ENCODE measurements at regions not wholly inside any gene's neighbourhood (a gene's known extent, or its start where the extent isn't known, plus 50 kb on each side); places are given as distances from the start of the nearest gene placed in this dataset.

DNA sequence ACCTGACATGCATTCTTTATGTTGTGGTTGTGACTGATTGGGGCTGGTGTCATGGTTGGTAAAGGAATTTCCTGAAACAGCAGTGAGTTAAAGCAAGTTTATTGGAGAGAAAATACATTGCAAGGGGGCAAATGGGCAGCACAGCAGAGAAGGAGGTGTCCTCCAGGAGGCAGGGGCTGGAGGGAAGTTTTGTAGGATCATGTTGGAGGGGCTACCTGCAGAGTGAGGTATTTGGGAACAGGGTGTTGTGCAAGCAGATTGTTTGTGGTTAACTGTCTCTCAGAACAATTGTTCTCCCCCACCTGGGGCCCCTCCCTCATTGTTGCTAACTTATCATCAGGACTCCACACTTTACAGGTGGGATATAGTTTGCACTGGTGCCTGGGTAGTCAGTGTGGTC lies 196.0 kb downstream of the NSUN3 start (continued):
- TF ChIP-seq, protein P1, sequence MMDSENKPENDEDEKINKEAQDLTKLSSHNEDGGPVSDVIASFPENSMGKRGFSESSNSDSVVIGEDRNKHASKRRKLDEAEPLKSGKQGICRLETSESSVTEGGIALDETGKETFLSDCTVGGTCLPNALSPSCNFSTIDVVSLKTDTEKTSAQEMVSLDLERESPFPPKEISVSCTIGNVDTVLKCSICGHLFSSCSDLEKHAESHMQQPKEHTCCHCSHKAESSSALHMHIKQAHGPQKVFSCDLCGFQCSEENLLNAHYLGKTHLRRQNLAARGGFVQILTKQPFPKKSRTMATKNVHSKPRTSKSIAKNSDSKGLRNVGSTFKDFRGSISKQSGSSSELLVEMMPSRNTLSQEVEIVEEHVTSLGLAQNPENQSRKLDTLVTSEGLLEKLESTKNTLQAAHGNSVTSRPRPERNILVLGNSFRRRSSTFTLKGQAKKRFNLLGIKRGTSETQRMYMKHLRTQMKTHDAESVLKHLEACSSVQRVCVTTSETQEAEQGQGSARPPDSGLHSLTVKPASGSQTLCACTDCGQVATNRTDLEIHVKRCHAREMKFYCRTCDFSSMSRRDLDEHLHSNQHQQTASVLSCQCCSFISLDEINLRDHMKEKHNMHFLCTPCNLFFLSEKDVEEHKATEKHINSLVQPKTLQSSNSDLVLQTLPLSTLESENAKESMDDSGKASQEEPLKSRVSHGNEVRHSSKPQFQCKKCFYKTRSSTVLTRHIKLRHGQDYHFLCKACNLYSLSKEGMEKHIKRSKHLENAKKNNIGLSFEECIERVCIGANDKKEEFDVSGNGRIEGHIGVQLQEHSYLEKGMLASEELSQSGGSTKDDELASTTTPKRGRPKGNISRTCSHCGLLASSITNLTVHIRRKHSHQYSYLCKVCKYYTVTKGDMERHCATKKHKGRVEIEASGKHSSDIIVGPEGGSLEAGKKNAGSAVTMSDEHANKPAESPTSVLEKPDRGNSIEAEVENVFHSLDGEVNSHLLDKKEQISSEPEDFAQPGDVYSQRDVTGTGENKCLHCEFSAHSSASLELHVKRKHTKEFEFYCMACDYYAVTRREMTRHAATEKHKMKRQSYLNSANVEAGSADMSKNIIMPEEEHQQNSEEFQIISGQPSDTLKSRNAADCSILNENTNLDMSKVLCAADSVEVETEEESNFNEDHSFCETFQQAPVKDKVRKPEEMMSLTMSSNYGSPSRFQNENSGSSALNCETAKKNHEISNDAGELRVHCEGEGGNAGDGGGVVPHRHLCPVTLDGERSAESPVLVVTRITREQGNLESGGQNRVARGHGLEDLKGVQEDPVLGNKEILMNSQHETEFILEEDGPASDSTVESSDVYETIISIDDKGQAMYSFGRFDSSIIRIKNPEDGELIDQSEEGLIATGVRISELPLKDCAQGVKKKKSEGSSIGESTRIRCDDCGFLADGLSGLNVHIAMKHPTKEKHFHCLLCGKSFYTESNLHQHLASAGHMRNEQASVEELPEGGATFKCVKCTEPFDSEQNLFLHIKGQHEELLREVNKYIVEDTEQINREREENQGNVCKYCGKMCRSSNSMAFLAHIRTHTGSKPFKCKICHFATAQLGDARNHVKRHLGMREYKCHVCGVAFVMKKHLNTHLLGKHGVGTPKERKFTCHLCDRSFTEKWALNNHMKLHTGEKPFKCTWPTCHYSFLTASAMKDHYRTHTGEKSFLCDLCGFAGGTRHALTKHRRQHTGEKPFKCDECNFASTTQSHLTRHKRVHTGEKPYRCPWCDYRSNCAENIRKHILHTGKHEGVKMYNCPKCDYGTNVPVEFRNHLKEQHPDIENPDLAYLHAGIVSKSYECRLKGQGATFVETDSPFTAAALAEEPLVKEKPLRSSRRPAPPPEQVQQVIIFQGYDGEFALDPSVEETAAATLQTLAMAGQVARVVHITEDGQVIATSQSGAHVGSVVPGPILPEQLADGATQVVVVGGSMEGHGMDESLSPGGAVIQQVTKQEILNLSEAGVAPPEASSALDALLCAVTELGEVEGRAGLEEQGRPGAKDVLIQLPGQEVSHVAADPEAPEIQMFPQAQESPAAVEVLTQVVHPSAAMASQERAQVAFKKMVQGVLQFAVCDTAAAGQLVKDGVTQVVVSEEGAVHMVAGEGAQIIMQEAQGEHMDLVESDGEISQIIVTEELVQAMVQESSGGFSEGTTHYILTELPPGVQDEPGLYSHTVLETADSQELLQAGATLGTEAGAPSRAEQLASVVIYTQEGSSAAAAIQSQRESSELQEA (IDR thresholded peaks at IDR 0.05; ENCODE audit: low read depth) = no peak

DNA sequence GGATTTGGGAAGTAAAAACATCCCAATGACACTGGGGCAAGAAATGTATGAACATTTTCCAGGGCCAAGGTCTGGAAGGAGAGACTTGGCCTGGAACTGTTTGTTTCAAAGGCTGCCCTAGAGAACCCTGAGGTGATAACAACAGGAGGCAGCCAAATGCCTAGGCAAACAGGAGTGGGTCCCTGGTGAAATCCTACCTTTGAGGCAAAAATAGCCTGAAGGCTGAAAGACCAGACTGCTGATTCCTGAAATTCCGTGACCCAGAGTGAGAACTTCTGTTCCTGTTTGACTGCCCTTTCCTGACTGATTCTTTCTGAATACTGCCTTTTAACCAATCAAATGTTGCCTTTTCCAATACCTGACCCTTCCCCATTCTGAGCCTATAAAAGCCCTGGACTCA lies 196.4 kb downstream of the NSUN3 start:
- H3K9ac ChIP-seq (ENCODE audit: insufficient read depth in 1 of 2, low read depth in 2 of 2, low read length in 2 of 2) = no peak overlapping the region
- no TSS peak for BruUV-seq (replicated peaks)
- H3K27ac ChIP-seq (ENCODE audit: extremely low read depth, low read depth, low read length) = no peak overlapping the region
- TF ChIP-seq ZNF133 (CRISPR knock-in tag; IDR thresholded peaks at IDR 0.05) = no peak
- TF ChIP-seq CREM (IDR thresholded peaks at IDR 0.05; ENCODE audit: low read depth) = no peak
- no peak for TF ChIP-seq HNRNPK (IDR thresholded peaks at IDR 0.05; ENCODE audit: low read depth, low read length, poor library complexity, severe bottlenecking)
- TF ChIP-seq BRCA1 (IDR thresholded peaks at IDR 0.05) = no peak
- TF ChIP-seq BRCA1 (CRISPR knock-in tag; IDR thresholded peaks at IDR 0.05) = no peak
- no peak for TF ChIP-seq ZEB2 (IDR thresholded peaks at IDR 0.05)
- no peak for TF ChIP-seq GTF2E2 (tag; IDR thresholded peaks at IDR 0.05)
- TF ChIP-seq, protein P2, sequence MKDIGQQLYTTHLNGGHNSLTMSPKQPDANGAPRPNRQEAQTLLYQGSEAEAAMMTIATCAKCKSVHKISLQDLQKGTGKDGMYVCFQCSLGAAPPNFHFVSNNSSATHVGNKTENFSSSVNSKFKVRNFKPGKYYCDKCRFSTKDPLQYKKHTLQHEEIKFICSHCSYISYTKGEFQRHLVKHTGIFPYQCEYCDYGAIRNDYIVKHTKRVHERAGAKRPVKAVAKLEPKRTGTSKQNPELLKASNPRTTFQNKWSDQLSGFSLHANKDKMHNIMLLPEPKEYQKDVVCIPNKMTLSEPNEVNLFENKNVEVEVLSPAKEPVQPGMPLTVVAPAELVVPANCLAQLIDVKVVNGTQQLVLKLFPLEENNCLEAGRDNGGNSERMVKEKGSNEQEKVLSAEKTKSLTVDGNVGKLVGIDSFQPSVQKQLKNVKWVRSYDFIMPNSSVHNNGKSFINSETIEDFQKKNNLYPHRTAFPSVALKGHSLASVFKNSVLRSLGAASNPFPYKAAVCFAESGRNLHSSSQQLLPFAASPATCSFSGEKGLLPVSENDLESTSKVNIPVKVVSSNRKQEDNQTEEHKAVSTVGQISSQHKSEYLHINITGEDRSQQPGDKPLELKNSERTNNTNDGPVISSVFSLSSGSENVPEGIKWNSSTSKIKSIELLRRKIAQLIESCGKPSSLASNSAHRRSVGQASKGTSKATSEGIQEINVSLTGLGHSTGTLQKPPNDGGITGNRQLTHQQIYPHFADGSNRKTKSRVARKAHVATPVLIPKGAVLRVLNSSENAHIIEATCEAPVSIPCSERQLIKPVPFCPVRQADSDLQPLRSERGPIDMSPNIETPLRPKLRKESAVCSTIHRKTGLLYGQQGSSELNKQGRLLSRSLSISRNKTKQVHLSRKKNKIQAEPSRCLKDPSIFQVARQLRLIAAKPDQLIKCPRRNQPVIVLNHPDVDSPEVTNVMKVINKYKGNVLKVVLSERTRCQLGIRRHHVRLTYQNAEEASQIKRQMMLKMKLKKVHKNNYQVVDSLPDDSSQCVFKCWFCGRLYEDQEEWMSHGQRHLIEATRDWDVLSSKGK (CRISPR knock-in tag; IDR thresholded peaks at IDR 0.05) = no peak
- no peak for TF ChIP-seq ZNF217 (CRISPR knock-in tag; IDR thresholded peaks at IDR 0.05)
- TF ChIP-seq DPF2 (IDR thresholded peaks at IDR 0.05) = no peak
- no peak for TF ChIP-seq ZBTB7A (IDR thresholded peaks at IDR 0.05; ENCODE audit: borderline replicate concordance, control insufficient read depth, low read depth, low read length)
- intact Hi-C loops (cut with micrococcal nuclease) (no loop called here), in situ Hi-C loops (cut with MboI) (no loop called here)
- POLR2A ChIA-PET = no interaction called here
- H3K4me3 ChIP-seq = no peak overlapping the region
- no peak overlapping the region for H2AFZ ChIP-seq (ENCODE audit: low read depth, low read length)
- DNase-seq (ENCODE audit: extremely low read depth in 1 of 4, low spot score in 3 of 4) (no peak), ATAC-seq (no peak), FAIRE-seq (no peak)
- 0% methylated on average over 1 of the region's 1 CpG for WGBS (ENCODE audit: insufficient coverage, low coverage, missing lambda C conversion rate)
- H3K4me2 ChIP-seq (ENCODE audit: insufficient read depth, low read length) = no peak overlapping the region
- no peaks in the 10 kb centered on the region for H3K9me1 ChIP-seq (ENCODE audit: control insufficient read depth, insufficient read depth, low read length)
- CTCF ChIA-PET (ENCODE audit: low intra/inter-chr PET ratio) = no interaction called here
- H3K36me3 ChIP-seq (ENCODE audit: control insufficient read depth, insufficient read depth, low read length) = no peaks in the 10 kb centered on the region
- no peaks in the 10 kb centered on the region for H3K4me1 ChIP-seq (replicated peaks in 1 of 2; ENCODE audit: control insufficient read depth in 2 of 2, insufficient read depth in 2 of 2, low read length in 2 of 2)
- H4K20me1 ChIP-seq (replicated peaks; ENCODE audit: control insufficient read depth, insufficient read depth, low read length) = no peaks in the 10 kb centered on the region
- no peaks in the 10 kb centered on the region for H3K79me2 ChIP-seq (ENCODE audit: control insufficient read depth, insufficient read depth, low read length)
- no peaks in the 10 kb centered on the region for H3K9me3 ChIP-seq (replicated peaks; ENCODE audit: control insufficient read depth, insufficient read depth, low read depth, low read length)
- no peaks in the 10 kb centered on the region for H3K27me3 ChIP-seq (ENCODE audit: control insufficient read depth in 2 of 2, insufficient read depth in 2 of 2, low read length in 2 of 2)

Measured in K562 (cell line).